ENCODE measurements at regions not wholly inside any gene's neighbourhood (a gene's known extent, or its start where the extent isn't known, plus 50 kb on each side); places are given as distances from the start of the nearest gene placed in this dataset.

- no peak for TF ChIP-seq POLR2A (IDR thresholded peaks at IDR 0.05; ENCODE audit: low read depth, low read length)
- TF ChIP-seq FOS (IDR thresholded peaks at IDR 0.05; ENCODE audit: borderline replicate concordance, insufficient read depth, low read length), result no peak
- TF ChIP-seq MAX (IDR thresholded peaks at IDR 0.05; ENCODE audit: insufficient read depth, insufficient read length), result no peak
- TF ChIP-seq CTCF (IDR thresholded peaks at IDR 0.05; ENCODE audit: extremely low read depth in 1 of 2, insufficient read depth in 1 of 2, low read depth in 1 of 2, low read length in 2 of 2), result no peak
- no peak for TF ChIP-seq EZH2 (IDR thresholded peaks at IDR 0.05; ENCODE audit: borderline replicate concordance, low read depth, low read length, severe bottlenecking)
- TF ChIP-seq POLR2AphosphoS5 (IDR thresholded peaks at IDR 0.05; ENCODE audit: insufficient read depth, low read depth, low read length), result no peak
- TF ChIP-seq JUN (IDR thresholded peaks at IDR 0.05; ENCODE audit: borderline replicate concordance, insufficient read depth, insufficient read length, low read depth), result no peak
These were observed 117.4 kb downstream of the TRIM29 start for GRCh38 chr11:120020486-120020885.

Measured in endothelial cell of umbilical vein (primary cell).